ENCODE measurements at regions not wholly inside any gene's neighbourhood (a gene's known extent, or its start where the extent isn't known, plus 50 kb on each side); places are given as distances from the start of the nearest gene placed in this dataset.
"Not testable (repeated sequence)": the region's sequence is repeated elsewhere in the genome, so short reads cannot be mapped to it uniquely, and the experiment has no call there.

DNA sequence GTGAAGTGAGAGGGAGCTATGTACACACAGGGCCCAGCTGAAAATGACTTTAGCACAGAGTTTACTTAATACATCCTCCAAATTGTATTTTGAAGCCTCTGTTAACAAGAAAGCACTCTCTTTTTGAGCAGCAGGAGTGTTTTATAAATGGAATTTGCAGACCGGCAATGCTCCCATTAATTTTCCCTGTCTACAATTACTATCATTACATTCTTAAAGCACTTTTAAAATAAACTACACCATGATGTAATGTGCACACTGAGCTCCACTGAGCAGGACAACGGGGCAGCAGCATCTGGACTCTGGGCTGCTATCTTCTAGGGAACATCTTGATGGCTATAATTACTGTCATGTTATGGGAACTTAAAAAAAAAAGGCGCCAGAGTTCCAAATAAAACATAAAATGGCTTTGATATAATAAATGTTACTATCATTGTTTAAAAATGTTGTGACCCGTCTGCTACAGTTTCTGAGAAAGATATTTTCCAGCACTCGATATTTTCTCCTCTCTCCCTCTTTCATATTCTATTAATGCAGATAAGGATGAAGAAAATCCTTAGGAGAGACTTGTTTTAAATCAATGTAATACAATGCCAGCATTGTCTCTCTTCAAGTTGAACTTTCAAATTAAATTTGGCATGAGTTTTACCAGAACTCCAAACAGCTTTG lies 150.9 kb downstream of the HLX start:
- no peak for DNase-seq

DNA sequence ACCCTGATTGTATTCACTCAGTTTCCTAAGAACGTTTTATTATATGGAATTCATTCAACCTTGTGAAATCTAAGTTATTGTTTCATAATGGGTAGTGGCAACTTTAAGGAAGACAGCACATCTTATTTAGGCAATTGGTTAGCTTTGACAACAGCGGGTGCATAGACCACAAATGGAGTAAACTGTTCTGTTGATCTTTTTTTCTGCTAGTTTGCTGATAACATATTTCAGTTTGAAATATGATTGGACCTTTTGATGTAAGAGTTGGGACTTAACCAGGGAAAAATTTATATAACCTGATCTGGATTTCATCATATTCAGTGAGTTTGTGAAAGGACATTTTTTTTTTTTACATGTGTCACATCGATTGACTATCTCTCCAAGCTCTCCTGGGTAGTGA lies 151.7 kb downstream of the HLX start:
- no peak for DNase-seq

DNA sequence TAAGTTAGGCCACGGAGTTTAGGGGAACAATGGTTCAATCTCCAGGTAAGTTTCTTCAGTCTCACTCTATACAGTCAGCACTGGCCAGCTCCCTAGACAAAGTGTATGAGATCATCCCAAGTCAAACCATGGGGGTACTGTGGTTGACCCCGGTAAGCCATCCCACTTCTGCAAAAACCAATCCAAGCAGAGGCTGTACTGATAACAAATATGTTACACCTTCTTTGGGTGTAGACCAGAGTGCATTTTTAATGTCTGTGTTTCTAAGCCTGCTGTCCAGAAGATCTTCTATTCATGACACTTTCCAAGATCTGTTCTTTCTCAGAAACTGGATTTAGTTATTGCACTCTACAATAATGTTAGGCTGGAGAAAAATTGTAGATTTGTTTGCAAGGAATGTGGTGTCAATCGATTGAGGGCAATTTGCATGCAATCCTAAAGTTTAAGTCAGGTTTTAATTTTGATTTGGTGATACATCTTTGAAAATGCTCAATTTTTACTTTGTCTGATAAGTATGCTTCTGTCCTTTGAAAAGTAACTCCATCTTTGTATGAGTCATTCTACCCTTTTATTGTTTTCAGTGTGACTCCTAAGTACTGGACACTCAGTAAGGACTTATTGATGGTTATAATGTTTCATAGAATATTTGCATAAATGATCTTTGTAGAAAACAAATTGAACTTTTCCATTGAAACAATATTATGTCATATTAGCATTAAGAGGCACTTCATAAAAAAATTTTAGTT lies 152.4 kb downstream of the HLX start:
- DNase-seq, result no peak

DNA sequence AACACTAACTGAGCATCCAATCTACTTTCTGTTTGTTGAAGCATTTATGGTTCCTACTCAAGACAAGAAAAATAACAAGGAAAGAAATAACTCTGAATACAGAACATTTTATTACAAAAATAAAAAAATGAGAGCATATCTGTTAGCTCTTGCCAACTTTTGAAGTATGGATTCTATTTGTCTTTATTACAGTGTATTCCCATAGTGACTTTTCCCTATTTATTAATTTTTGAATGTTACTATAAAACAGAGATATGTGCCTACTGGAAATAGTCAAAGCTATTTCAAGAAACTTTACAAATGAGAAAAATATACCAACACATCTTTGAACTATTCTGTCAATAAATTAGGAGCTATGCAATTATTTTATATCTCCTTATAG lies 153.0 kb downstream of the HLX start:
- DNase-seq, result no peak

DNA sequence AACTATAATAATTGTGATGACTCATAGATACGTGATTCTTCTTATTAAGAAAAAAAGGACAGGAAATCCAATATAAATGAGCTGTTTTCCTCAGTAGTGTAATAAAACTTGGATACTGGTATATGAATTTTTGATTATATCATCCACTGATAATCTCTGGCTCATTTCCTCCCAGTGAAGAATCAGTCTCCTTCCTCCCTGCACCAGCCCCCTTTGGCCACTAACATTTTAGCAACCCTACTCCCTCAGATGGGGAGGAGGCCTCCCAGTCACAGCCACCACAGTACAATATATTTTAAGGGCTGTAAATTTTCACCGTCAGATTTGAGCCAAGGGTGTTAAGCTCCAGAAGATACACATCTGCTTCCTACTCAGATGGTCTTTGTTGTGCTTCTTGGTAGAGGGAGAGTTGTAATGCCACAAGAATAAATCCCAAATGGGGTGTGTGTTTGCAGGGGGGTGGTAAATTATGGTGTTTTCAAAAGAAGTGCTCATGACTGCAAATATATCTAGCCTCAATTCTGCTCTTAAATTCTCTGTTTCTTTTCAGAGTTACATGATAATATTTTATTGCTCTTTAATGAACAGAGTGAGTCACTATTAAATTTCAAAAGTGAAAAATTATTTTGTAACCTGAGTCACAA lies 153.5 kb downstream of the HLX start:
- no peak for DNase-seq

DNA sequence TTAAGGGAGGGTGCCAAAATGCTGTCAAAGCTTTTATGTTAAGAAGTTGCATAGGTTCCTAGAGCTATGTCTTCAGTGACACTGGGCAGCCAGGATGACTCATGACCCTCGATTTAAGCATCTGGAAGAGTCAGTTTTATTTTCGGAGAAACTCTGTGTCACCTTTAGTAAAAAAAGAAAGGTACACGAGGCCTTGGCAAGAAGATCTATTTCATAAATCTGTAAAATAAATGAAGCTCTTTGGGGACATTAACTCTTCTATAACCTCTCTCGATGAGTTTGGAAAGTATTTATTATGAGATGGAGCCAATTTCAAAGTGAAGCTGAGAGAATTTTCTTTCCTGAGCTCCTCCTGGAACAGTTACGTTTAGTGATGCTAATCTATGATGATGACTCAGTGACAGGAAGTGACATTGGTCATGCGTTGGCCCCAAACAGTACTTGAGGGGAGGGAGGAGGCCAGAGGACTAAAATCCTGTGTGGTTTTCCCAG lies 156.5 kb downstream of the HLX start:
- no peak for DNase-seq

DNA sequence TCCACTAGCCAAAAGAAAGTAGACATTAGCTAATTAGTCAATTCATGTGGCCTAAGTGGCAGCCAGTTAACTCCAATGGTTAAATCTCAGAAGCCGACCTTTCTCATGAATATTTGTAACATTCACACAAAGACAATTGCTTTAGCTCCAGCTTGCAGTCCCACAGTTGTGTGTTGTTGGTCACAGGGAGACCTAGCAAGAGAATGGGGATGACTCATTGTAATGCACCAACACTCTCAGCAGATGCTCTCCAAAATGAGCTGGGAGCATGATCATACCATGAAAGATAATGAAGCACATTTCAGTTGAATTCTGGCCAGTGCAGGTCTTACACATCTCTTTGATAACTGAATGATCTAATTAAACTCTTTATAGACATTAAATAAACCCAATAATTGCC lies 160.4 kb downstream of the HLX start:
- DNase-seq, result no peak

DNA sequence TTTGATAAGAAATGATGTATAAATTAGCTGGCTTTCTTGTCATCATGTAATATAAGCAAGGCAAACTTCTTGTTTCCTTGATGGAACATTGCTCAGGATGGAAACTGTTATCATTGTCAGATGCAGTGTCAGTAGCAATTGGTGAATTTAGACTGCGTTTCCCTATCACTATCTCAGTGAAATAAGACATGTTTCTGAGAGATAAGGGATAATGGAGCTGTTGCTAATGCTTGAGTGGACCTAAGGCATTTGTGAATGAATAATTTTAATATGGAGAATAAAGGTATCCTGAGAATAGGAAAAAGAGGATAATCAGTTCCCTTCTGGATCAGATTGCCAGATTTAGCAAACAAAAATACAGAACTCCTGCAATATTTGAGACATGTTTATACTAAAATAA lies 160.9 kb downstream of the HLX start:
- DNase-seq, result no peak

DNA sequence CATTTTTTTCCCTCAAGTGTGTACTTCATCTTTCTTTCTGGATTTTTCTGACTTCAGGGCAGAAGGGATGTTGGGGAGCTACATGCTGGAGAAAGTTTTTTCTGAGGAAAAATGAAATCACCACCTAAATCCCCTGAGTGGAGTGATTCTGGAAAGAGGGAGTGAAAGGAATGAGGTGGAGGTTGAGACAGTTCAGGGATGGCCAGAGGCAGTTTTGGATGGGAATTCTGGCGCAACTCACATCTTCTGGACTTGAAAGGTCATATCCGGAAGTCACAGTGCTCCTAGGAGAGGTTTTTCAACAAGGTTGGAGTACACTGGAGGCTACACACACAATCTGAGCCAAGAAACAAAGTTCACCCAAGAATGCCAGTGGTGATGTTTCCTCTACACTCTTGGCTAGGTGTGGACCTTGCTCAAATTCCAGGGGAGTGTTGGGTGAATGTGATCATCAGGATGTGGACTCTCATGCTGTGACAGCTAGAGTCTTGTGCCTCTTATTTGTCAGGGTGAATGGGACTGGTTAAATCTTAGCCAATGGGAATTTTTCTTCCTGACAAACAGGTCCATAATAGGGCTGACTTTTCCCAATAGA lies 161.5 kb downstream of the HLX start:
- no peak for DNase-seq

DNA sequence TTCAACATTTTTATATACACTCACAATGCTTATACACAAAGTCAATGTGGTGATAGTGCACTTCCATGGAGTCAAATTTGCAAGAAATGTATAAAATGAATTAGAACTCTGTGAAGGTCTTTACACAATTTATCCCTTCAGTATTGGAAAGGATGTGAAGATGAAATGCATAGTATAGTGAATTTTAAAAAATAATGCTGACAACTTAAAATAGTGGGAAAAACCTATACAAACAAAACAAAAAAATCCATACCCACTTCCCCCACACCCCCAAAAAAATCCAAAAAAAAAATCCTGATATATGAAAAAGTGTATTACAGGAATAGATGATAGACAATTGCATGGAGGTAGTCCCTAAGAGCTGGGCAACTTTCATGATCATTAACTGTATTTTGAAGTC lies 165.3 kb downstream of the HLX start:
- no peak for DNase-seq

DNA sequence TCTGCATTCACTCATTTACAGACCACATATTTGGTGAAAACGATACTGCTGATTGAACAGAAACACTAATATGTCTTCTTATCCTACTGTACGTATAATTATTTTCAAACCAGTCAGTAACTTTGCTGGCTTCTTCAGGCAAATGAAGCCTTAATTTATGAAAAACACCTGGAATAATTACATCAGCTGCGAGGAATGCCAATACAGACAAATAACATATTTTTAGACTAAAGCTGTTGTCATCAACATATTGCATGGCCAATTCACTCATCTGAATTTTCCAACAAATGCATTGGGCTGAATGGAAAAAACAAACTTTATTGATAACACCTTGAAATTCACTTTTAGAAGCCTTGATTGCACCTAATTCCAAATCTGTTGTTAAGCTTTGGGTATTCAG lies 165.9 kb downstream of the HLX start:
- no peak for DNase-seq

DNA sequence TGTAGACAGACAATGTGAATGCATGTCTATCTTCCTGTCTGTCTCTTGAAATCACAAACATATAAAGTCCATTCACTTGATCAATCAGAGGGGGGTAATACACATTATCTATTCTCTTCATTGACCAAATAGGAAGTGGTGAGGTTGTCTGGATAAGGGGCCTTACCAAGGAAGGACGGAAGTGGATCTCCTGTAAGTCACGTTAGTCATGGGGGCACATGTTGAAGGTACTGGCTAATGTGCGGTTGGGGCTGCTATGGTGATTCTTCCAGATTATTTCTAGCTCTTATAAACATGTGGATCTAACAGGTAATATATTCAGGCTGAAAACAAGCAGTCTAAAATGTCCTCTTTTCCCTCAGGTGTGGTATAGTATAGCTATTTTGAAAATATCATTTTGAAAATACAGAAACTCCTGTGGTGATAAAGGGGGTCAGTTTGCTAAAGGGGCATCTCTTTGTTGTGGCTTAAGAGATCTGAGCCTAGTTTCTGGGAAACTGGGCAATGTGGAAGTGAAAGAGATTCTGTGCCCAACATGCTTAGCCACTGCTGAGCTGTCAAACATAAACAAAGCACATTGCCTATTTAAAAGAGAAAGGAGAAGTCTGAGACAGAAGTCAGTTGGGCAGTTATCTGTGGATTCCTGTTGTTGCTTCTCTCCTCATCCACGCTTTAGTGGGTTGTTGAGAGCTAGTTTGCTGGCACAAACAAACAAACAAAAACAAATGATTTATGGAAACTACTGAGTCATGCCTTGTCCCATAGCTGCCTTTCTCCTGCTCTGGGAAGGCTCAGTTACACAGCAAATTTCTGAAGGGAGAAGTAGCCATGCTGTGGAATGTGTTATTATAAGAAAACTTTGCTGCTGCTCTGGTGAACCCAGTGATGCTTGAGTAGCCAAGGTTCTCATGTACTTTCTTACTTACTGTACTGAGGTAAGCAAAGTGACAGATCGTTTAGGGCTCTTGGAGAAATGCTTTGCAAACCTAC lies 166.9 kb downstream of the HLX start:
- DNase-seq, result no peak

DNA sequence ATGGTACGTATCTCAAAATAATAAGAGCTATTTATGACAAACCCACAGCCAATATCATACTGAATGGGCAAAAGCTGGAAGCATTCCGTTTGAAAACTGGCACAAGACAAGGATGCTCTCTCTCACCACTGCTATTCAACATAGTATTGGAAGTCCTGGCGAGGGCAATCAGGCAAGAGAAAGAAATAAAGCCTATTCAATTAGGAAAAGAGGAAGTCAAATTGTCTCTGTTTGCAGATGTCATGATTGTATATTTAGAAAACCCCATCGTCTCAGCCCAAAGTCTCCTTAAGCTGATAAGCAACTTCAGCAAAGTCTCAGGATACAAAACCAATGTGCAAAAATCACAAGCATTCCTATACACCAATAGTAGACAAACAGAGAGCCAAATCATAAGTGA lies 172.1 kb downstream of the HLX start:
- DNase-seq, result not testable (repeated sequence)

DNA sequence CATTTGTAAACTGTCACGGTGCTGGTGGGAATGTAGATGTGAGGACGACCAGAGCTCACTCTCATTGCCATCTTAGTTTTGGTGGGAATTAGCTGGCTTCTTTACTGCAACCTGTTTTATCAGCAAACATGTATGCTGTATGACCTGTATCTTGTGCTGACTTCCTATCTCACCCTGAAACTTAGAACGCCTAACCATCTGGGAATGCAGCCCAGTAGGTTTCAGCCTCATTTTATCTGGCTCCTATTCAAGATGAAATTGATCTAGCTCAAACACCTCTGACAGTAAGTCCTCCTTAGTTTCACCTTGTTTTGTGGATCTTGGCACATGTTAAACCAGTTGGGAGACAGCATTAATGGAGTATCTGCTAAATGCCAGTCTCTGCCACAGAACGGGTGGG lies 174.6 kb downstream of the HLX start:
- DNase-seq, result no peak

DNA sequence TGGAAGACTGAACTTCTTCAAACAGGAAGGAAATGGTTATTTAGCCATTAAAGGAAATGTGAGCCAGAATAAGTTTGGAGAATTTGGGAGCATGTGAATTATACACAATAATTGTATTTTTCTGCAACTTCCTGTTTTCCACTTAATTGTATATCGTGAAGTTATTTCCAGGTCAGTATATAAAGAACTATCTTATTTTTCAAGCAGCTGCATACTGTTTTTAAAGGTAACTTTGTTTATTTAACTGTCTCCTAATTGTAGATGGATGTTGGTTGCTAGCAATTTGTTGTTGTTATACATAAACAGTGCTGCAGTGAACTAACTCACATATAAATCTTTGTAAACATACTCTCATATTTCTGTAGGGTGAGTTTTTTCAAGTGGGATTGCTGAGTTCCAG lies 180.3 kb downstream of the HLX start:
- no peak for DNase-seq

DNA sequence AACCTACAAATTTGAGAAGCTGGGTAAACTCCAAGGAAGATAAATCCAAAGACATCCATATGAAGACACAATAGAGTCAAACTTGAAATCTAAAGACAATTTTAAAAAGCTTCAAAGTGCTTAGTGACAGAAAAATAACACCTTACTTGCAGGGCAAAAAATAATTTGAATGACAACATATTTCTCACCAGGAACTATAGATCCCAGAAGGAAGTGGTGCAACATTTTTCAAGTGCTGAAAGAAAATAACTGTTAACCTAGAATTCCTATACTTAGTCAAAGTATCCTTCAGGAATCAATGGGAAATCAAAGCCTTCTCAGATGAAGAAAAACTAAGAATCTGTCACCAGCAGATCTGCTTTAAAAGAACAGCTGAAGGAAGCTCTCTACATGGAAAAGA lies 184.4 kb downstream of the HLX start:
- DNase-seq, result no peak

DNA sequence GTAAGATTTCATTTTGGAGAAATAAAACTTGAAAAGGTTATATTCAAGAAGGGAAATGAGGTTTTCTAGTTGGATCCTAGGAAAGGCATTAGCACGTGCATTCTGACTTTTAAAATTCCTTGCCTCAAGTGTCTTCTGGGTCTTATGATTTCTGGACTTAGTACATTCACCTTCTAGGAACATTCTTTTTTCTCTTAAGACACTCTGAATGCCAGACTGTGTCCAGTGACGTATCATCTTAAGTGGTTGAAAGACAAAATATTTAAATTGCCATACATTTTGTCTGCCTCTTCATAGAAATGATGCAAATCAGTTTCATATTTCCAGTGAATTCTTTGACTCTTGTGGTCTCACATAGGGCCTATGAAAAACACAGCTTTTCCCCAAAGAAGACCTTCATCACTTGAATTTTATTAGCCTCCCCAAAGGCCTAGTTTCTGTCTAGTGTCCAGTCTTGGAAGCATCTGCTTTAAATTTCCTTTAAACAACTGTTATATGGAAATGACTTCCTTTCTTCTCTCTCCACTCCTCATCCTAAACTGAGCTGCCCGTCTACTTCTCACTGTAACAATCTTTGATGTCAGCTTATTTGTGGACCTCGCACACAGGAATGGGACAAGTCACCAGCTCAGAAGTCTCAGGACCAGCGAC lies 187.2 kb downstream of the HLX start:
- no peak for DNase-seq

DNA sequence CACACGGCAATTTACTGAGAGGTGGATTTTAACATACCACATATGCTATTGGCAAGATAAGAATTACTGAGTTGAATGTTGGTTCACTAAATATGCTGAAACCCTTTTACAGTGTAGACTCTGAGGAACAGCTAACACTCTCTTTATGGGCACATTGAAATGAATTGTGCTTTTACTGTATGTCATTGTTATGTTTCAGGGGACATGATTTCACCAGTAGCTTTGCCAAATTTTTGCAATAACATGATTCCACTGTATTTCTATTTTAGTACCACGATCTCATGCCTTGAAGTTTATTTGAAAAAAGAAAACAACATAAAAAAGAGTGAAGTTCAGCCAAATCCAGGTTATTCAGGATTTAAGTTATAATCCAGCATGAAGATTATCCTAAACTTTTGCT lies 188.5 kb downstream of the HLX start:
- DNase-seq, result no peak

DNA sequence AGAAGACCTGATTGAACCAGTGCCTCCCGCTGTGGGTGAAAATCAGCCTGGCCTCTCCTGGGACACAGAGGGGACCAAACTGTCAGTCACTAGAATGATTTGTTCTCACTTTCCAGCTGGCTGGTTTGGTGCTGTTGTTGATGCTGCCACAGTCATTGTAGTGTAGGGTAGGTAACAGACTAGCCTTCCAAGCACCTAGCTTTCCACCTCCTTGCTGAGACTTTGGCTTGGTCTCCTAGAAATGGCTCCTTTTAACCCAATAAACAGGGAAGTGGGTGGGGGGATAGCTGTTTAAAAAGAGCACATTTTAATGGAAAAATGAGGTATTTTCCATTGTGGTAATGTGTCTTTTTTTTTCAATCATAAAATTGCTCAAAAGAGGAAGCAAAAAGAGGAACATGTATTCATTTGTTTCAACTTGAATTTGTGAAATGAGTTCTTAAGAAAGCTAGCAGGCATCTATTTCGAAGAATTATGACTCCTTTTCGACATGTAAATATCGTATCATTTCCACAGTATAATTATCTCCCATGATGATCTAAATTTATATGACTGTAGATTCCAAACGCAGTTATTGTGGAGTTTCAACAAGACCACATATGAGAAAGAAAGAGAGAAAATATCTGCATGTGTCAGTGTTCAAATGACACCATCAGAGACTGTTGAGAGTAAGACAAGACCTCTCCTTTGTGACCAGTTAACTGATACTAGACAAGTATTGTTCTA lies 190.1 kb downstream of the HLX start:
- no peak for DNase-seq

DNA sequence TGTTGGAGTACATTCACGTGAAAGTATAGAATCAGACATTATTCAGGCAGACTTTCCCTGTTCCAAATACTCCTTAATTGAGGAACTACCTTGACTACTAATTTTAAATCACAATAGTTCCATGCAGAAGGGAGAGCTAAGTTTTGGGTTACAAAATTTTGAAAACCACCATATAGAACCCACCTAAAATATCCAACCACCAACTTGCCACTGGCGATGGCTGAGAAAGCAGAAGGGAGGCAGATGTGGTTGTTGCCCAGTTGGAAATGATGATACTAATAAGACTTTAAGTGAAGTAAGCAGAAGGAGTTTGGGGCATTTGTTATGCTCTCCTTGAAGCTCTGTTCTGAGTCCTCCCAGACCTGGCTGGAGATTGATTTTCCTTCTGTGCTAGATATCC lies 190.7 kb downstream of the HLX start:
- no peak for DNase-seq

DNA sequence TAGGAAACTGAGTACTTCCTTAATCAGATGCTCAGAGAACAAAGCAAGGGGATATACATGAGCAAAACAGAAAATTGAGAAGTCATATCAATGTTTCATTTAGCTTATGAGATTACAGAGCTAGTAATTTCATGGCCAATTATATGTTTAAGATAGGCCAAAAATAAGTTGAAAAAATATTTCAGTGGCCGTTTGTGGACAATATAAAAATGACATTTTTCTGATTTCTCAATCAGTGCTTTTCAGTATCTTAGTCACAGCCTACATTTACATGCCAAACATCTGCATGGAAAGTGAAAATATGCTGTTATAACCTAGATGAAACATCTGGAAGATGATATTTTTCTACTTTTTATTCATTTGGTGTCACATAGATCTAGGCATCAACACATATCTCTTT lies 192.5 kb downstream of the HLX start:
- no peak for DNase-seq
